ENCODE measurements at regions not wholly inside any gene's neighbourhood (a gene's known extent, or its start where the extent isn't known, plus 50 kb on each side); places are given as distances from the start of the nearest gene placed in this dataset.

GRCh38 chr9:88781628-88782391 is 209.5 kb upstream of the S1PR3 start:
- TF ChIP-seq CTCF (IDR thresholded peaks at IDR 0.05; ENCODE audit: low read depth, low read length), result no peak
- no peak for TF ChIP-seq EZH2phosphoT487 (IDR thresholded peaks at IDR 0.05; ENCODE audit: low read depth)
